GM19467 (cell line): ENCODE measurements at regions not wholly inside any gene's neighbourhood (a gene's known extent, or its start where the extent isn't known, plus 50 kb on each side); places are given as distances from the start of the nearest gene placed in this dataset.

Source experiments
- ATAC-seq: cut with Tn5 transposase; IDR thresholded peaks from one replicate; pipeline ENCODE4 v1.9.1; 2021; ENCODE audit warnings: mild to moderate bottlenecking, moderate library complexity; ENCODE audit not compliant: unreplicated experiment

GRCh38 chr19:28403690-28404089 lies 809.3 kb downstream of the UQCRFS1 start:
- no peak for ATAC-seq

- ATAC-seq: no peak
Measured at GRCh38 chr19:28402701-28403290, 810.2 kb downstream of the UQCRFS1 start.

- ATAC-seq: no peak
Measured at GRCh38 chr19:28401739-28402424, 811.1 kb downstream of the UQCRFS1 start.

GRCh38 chr19:28400953-28401671 lies 811.8 kb downstream of the UQCRFS1 start:
- no peak for ATAC-seq

- ATAC-seq: no peak
Measured at GRCh38 chr19:28399187-28399586, 813.8 kb downstream of the UQCRFS1 start.

GRCh38 chr19:28397800-28398199 lies 815.2 kb downstream of the UQCRFS1 start:
- ATAC-seq: no peak

GRCh38 chr19:28397306-28397705 lies 815.6 kb downstream of the UQCRFS1 start:
- no peak for ATAC-seq

- no peak for ATAC-seq
Measured at GRCh38 chr19:28396287-28396831, 816.6 kb downstream of the UQCRFS1 start.

- ATAC-seq: no peak
Measured at GRCh38 chr19:28394725-28395124, 818.2 kb downstream of the UQCRFS1 start.

GRCh38 chr19:28393574-28394336 lies 819.2 kb downstream of the UQCRFS1 start:
- ATAC-seq: no peak

GRCh38 chr19:28388988-28389387 lies 824.0 kb downstream of the UQCRFS1 start:
- ATAC-seq: no peak

- ATAC-seq: no peak
Measured at GRCh38 chr19:28387507-28387906, 825.4 kb downstream of the UQCRFS1 start.

- ATAC-seq: no peak
Measured at GRCh38 chr19:28386470-28386869, 826.5 kb downstream of the UQCRFS1 start.

- no peak for ATAC-seq
Measured at GRCh38 chr19:28386066-28386465, 826.9 kb downstream of the UQCRFS1 start.

- no peak for ATAC-seq
Measured at GRCh38 chr19:28377077-28377476, 835.9 kb downstream of the UQCRFS1 start.

- no peak for ATAC-seq
Measured at GRCh38 chr19:28374971-28375370, 838.0 kb downstream of the UQCRFS1 start.

GRCh38 chr19:28372576-28373247 lies 840.2 kb downstream of the UQCRFS1 start:
- ATAC-seq: no peak

GRCh38 chr19:28367146-28367545 lies 845.8 kb downstream of the UQCRFS1 start:
- ATAC-seq: no peak

GRCh38 chr19:28363254-28363653 lies 849.7 kb downstream of the UQCRFS1 start:
- ATAC-seq: no peak
